Right lobe of liver (tissue), 4 donors: ENCODE measurements at regions not wholly inside any gene's neighbourhood (a gene's known extent, or its start where the extent isn't known, plus 50 kb on each side); places are given as distances from the start of the nearest gene placed in this dataset.

ENCODE experiments used
- CTCF ChIP-seq, 4 donors: fragments of 200-600 bp in 3 of 4; fragments of 450-650 bp in 1 of 4; IDR thresholded peaks; one replicate each; pipeline versions ENCODE4 v1.5.1 to v1.8.0; 2016 to 2022; ENCODE audit warnings: antibody characterized with exemption in 4 of 4, mild to moderate bottlenecking in 2 of 4
- POLR2A ChIP-seq: fragments of 450-650 bp; IDR thresholded peaks from one replicate; pipeline ENCODE4 v1.6.1; 2017; ENCODE audit warnings: antibody characterized with exemption, mild to moderate bottlenecking
- donor health status: DM: no; HTN: no; CAD: no.
- donor health status: DM: no; HTN: no; CAD: no.
- donor health status: DM: no; HTN: yes; CAD: no.

- TF ChIP-seq CTCF (IDR thresholded peaks at IDR 0.05) (no peak), POLR2A (no peak)
These were observed 204.7 kb downstream of the INSIG2 start for GRCh38 chr2:118292991-118293390.
